Parathyroid adenoma (tissue), 2 donors: ENCODE measurements at regions not wholly inside any gene's neighbourhood (a gene's known extent, or its start where the extent isn't known, plus 50 kb on each side); places are given as distances from the start of the nearest gene placed in this dataset.

Experiments
- H2AFZ ChIP-seq: fragments of 300-600 bp; sonication (generic); one replicate; pipeline ENCODE4 v1.7.0; 2017; ENCODE audit warnings: antibody characterized with exemption, mild to moderate bottlenecking
- H3K27ac ChIP-seq: fragments of 300-600 bp; sonication (generic); one replicate; pipeline ENCODE4 v1.7.0; 2017
- H3K27me3 ChIP-seq: fragments of 300-600 bp; sonication (generic); one replicate; pipeline ENCODE4 v1.7.0; 2017; ENCODE audit warnings: low read length; ENCODE audit not compliant: control insufficient read depth, insufficient read depth
- H3K36me3 ChIP-seq: fragments of 300-600 bp; sonication (generic); one replicate; pipeline ENCODE4 v1.7.0; 2017; ENCODE audit warnings: low read length; ENCODE audit not compliant: control insufficient read depth, insufficient read depth
- H3K4me1 ChIP-seq: fragments of 300-600 bp; sonication (generic); one replicate; pipeline ENCODE4 v1.7.0; 2017; ENCODE audit warnings: control low read depth
- H3K4me2 ChIP-seq: fragments of 300-600 bp; sonication (generic); one replicate; pipeline ENCODE4 v1.7.0; 2017; ENCODE audit warnings: low read length
- H3K4me3 ChIP-seq: fragments of 300-600 bp; sonication (generic); one replicate; pipeline ENCODE4 v1.7.0; 2017; ENCODE audit warnings: low read depth, low read length
- H3K79me2 ChIP-seq: fragments of 300-600 bp; sonication (generic); one replicate; pipeline ENCODE4 v1.7.0; 2017; ENCODE audit warnings: control low read depth
- H3K9ac ChIP-seq: fragments of 300-600 bp; sonication (generic); one replicate; pipeline ENCODE4 v1.7.0; 2017; ENCODE audit warnings: mild to moderate bottlenecking
- H3K9me3 ChIP-seq: fragments of 300-600 bp; sonication (generic); one replicate; pipeline ENCODE4 v1.7.0; 2017; ENCODE audit warnings: low read length; ENCODE audit not compliant: control insufficient read depth
- CTCF ChIP-seq: fragments of 300-600 bp; sonication (generic); IDR thresholded peaks from one replicate; pipeline ENCODE4 v1.7.0; 2017; ENCODE audit warnings: antibody characterized with exemption, mild to moderate bottlenecking
- donor health status: primary hyperparathyroidism.

DNA sequence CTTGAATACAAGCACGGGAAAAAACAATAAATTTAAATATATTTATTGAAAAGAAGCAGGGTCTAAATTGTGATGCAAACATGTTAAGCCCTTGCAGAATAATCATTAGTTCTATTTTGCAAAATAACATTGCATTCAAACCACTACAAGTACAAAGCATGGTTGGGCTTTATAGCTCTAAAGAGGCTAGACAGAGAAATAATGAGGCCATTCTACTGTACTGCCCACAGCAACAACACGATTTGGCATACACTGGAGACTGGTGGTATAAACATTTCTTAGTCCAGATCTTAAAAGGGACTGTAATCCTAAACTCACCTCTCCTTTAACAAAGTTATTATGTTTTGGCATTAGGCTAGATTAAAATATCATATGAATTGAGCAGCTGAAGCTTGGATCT lies 204.3 kb upstream of the LRIG1 start:
- no peak overlapping the region for H3K27ac ChIP-seq
- no peak for TF ChIP-seq CTCF
- no peak overlapping the region for H2AFZ ChIP-seq
- H3K9ac ChIP-seq: no peak overlapping the region
- no peak overlapping the region for H3K4me3 ChIP-seq
- H3K4me2 ChIP-seq: no peak overlapping the region
- H3K27me3 ChIP-seq: no peaks in the 10 kb centered on the region
- H3K79me2 ChIP-seq: no peaks in the 10 kb centered on the region
- H3K9me3 ChIP-seq: no peaks in the 10 kb centered on the region
- H3K36me3 ChIP-seq: no peaks in the 10 kb centered on the region
- H3K4me1 ChIP-seq: no peaks in the 10 kb centered on the region

- no peak for TF ChIP-seq CTCF
- no peaks in the 10 kb centered on the region for H3K4me1 ChIP-seq
- no peak overlapping the region for H3K27ac ChIP-seq
- H3K9me3 ChIP-seq: no peaks in the 10 kb centered on the region
- no peak overlapping the region for H3K4me2 ChIP-seq
- no peak overlapping the region for H3K4me3 ChIP-seq
- H3K9ac ChIP-seq: no peak overlapping the region
- no peaks in the 10 kb centered on the region for H3K36me3 ChIP-seq
- H3K79me2 ChIP-seq: no peaks in the 10 kb centered on the region
- no peaks in the 10 kb centered on the region for H3K27me3 ChIP-seq
- H2AFZ ChIP-seq: no peak overlapping the region
These were observed 206.1 kb upstream of the LRIG1 start for GRCh38 chr3:66706890-66707289.

DNA sequence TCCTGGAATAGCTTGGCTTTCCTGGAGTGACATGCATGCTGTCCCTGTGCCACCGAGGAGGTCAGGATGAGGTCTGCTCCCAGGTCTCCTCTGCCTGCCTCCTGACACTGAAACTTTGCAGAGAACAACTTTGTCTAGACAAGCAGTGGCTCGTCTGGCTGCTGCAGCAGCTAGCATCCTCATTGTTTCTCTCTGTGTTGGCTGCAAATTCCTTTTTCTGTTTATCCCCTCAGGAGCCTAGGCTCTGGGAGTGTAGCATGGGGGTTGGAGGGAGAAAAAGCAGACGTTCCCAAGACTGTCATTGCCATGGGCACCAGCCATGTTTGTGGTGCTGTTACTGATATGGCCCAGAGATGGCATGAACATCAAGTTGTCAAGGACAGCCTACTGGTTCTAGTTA lies 208.7 kb upstream of the LRIG1 start:
- Histone ChIP-seq H3K27me3 (no peaks in the 10 kb centered on the region), H3K36me3 (no peaks in the 10 kb centered on the region), H2AFZ (no peak overlapping the region), H3K27ac (no peak overlapping the region), H3K4me1 (no peaks in the 10 kb centered on the region), H3K9me3 (no peaks in the 10 kb centered on the region), H3K79me2 (no peaks in the 10 kb centered on the region), H3K4me3 (no peak overlapping the region), H3K9ac (no peak overlapping the region), H3K4me2 (no peak overlapping the region)
- no peak for TF ChIP-seq CTCF

DNA sequence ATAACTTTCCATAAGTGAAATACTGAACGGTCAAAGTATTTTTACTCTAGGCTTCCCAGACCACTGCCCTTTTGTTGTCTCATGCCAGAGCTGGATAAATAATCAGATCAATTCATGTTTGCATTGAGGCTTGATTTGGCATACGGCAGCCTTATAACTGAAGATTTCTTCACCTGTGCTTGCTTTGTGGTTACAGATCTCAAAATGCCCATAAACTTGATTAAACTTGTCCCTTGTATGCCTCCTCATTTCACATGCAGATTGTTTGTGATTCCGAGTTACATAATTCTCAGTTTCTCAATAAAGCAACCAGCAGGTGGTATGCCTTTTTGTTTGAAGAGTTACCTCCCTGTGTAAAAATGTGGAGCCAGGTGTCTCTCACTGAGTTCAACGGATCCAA lies 211.4 kb upstream of the LRIG1 start:
- no peak overlapping the region for H3K27ac ChIP-seq
- no peaks in the 10 kb centered on the region for H3K79me2 ChIP-seq
- no peaks in the 10 kb centered on the region for H3K9me3 ChIP-seq
- H3K27me3 ChIP-seq: no peaks in the 10 kb centered on the region
- no peak overlapping the region for H3K4me2 ChIP-seq
- H3K4me1 ChIP-seq: no peaks in the 10 kb centered on the region
- H2AFZ ChIP-seq: no peak overlapping the region
- H3K4me3 ChIP-seq: no peak overlapping the region
- no peak for TF ChIP-seq CTCF
- H3K9ac ChIP-seq: no peak overlapping the region
- no peaks in the 10 kb centered on the region for H3K36me3 ChIP-seq

GRCh38 chr3:66713921-66714320 lies 213.1 kb upstream of the LRIG1 start:
- H3K9me3 ChIP-seq: no peaks in the 10 kb centered on the region
- no peaks in the 10 kb centered on the region for H3K36me3 ChIP-seq
- no peaks in the 10 kb centered on the region for H3K79me2 ChIP-seq
- H3K4me1 ChIP-seq: no peaks in the 10 kb centered on the region
- H3K4me2 ChIP-seq: no peak overlapping the region
- H3K4me3 ChIP-seq: no peak overlapping the region
- H3K27ac ChIP-seq: no peak overlapping the region
- H3K27me3 ChIP-seq: no peaks in the 10 kb centered on the region
- H3K9ac ChIP-seq: no peak overlapping the region
- TF ChIP-seq CTCF: no peak
- H2AFZ ChIP-seq: no peak overlapping the region
